C4-2B (cell line): ENCODE measurements at regions not wholly inside any gene's neighbourhood (a gene's known extent, or its start where the extent isn't known, plus 50 kb on each side); places are given as distances from the start of the nearest gene placed in this dataset.

Experiments used
- H3K27ac ChIP-seq: fragments of 450-650 bp; 2 replicates; pipeline ENCODE4 v1.5.1; 2017
- ZFX ChIP-seq: fragments of 450-650 bp; IDR thresholded peaks from 2 replicates; pipeline ENCODE4 v1.6.1; 2017
- TF ChIP-seq, protein P1 (sequence below): fragments of 450-650 bp; conservative IDR thresholded peaks from 2 replicates; pipeline ENCODE4 v1.5.1; 2017; ENCODE audit warnings: mild to moderate bottlenecking

DNA sequence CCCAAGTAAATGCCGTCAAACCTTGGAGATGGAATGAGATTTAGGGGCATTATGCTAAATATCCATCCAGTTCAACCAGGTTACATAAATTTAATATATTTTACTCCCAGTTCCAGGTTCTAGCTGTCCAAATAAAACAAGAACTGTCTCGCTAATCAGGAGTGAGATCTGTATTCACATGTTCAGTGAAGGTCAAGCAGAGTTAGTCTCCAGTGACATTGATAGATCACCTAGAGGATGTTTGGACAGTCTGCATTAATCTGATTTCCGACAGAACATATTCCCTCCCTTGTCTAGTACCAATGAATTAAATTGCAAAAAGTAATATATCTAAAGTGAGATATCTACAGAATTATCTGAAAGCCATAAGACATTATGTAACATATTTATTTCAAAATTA lies 979.4 kb upstream of the CNTNAP5 start:
- H3K27ac ChIP-seq: no peak overlapping the region
- TF ChIP-seq, protein P1, sequence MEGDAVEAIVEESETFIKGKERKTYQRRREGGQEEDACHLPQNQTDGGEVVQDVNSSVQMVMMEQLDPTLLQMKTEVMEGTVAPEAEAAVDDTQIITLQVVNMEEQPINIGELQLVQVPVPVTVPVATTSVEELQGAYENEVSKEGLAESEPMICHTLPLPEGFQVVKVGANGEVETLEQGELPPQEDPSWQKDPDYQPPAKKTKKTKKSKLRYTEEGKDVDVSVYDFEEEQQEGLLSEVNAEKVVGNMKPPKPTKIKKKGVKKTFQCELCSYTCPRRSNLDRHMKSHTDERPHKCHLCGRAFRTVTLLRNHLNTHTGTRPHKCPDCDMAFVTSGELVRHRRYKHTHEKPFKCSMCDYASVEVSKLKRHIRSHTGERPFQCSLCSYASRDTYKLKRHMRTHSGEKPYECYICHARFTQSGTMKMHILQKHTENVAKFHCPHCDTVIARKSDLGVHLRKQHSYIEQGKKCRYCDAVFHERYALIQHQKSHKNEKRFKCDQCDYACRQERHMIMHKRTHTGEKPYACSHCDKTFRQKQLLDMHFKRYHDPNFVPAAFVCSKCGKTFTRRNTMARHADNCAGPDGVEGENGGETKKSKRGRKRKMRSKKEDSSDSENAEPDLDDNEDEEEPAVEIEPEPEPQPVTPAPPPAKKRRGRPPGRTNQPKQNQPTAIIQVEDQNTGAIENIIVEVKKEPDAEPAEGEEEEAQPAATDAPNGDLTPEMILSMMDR: no peak
- TF ChIP-seq ZFX: no peak

DNA sequence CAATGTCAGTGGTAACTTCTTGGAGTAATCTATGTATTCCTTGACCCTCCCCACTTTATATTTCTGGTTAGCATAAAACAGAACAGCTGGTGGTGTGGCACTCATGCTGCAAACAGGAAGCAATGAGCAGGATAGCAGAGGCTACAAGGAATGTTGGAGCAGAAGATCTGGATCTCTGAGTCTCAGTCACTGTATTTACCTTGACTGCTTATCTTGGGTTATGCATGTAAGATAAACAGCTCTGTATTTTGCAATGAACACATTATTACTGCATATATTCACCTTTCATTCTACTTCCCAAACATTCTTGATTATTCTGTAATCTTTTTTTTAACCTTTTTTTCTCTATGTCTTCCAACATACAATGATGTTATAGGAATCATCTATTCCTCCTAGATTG lies 977.9 kb upstream of the CNTNAP5 start:
- TF ChIP-seq ZFX: no peak
- TF ChIP-seq, protein P1: no peak
- no peak overlapping the region for H3K27ac ChIP-seq

DNA sequence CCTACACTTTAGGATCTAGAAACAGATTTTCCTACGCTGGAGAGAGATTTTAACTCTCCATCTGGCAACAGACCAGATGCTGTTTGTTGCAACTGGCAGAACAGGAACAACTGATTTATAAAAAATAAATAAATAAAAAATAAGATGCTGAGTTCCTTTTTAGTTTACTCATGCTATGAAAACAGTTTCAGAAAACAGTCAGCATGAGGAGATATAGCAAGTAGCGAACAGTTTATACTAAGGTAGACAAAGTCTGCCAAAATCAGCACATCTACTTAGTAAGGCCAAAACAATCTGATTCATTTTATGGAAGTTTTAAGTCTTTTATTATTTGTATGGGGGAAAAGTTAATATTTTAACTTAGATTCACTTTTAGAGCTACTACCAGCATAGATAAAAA lies 974.0 kb upstream of the CNTNAP5 start:
- no peak overlapping the region for H3K27ac ChIP-seq
- TF ChIP-seq, protein P1: no peak
- TF ChIP-seq ZFX: no peak

DNA sequence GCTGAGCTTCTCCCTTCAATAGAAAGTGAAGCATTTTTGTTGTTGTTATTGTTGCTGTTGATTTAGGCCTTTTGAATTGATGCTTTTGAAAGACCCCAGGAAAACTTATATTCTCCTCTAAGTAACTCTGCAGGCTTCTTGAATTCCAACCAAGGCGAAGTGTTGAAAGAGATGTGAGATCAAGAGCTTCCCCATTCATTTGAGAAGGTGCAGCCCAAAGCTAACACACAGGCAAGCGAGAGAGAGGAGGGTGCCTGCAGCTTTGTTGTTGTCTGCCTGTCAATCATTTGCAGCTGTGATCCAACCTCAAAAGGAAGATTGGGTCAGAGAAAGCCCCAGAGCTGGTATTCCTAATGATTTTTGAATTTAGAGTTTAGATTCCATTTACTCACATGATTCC lies 963.6 kb upstream of the CNTNAP5 start:
- no peak overlapping the region for H3K27ac ChIP-seq
- TF ChIP-seq, protein P1: no peak
- TF ChIP-seq ZFX: no peak

DNA sequence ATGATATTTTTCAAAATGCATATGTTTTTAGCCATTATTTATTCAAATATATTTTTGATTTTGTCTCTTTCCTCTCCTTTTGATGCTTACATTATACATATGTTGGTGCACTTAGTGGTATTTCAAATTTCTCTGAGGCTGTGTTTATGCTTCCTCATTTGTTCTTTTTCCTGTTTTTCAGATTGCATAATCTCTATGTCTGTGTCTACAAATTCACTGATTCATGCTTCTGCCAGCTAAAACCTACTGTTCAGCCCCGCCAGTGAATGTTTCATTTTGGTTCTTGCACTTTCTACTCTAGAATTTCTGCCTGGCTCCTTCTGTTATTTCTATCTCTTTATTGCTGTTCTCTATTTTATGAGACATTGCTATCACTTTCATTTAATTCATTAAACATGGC lies 951.7 kb upstream of the CNTNAP5 start:
- no peak for TF ChIP-seq ZFX
- TF ChIP-seq, protein P1: no peak
- H3K27ac ChIP-seq: no peak overlapping the region

DNA sequence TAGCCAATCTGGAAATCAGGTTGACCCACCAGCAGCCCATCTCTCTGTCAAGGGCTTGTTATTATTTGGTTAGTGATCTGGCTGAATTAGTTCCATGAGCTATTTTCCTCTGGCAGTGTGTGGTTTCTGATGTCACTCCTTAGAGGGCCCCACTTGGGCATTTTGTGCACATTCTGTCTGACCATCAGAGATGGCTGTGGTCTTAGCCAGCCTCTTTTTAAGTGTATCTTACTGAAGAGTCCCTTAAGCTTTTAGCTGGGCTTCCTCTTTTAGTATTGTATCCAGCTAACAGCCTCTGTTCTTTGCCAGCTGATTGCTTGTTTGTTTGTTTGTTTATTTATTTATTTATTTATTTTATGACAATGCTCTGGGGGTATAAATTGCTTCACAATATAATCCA lies 951.1 kb upstream of the CNTNAP5 start:
- H3K27ac ChIP-seq: no peak overlapping the region
- TF ChIP-seq ZFX: no peak
- TF ChIP-seq, protein P1: no peak

DNA sequence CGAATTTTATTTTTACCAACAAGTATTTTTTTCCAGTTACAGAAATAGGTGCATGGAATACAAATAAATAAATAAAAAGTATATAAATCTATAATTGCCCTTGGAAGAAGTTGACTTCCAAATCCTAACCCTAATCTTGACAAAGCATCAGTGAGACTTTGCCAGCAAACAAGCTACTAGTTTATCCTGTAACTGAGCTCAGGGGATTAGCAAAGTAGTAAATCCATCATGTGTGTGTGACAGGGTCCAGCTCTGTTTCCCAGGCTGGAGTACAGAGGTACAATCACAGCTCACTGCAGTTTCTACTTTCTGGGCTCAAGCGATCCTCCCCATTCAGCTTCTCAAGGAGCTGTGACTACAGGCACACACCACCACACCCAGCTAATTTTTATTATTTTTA lies 948.0 kb upstream of the CNTNAP5 start:
- H3K27ac ChIP-seq: no peak overlapping the region
- TF ChIP-seq, protein P1: no peak
- TF ChIP-seq ZFX: no peak
